Thymus (tissue), 11 donors: ENCODE measurements at regions not wholly inside any gene's neighbourhood (a gene's known extent, or its start where the extent isn't known, plus 50 kb on each side); places are given as distances from the start of the nearest gene placed in this dataset.
"Not testable (repeated sequence)": the region's sequence is repeated elsewhere in the genome, so short reads cannot be mapped to it uniquely, and the experiment has no call there.

Experiments used
- DNase-seq, 9 donors: peaks; one replicate each; pipeline ENCODE4 v3.0.0-alpha.2; 2013; ENCODE audit warnings: low spot score in 9 of 9, low read depth in 6 of 9, missing footprints in 1 of 9
- H3K27ac ChIP-seq, 2 donors: one replicate each; pipeline ENCODE4 v1.5.1; 2013; ENCODE audit warnings: control low read depth in 1 of 2, low read depth in 1 of 2, low read length in 1 of 2, mild to moderate bottlenecking in 1 of 2, moderate library complexity in 1 of 2
- H3K27me3 ChIP-seq, 2 donors: one replicate each; pipeline ENCODE4 v1.5.1; 2013; ENCODE audit warnings: low read length in 1 of 2; ENCODE audit not compliant: control insufficient read depth in 2 of 2, insufficient read depth in 1 of 2
- H3K36me3 ChIP-seq, 2 donors: one replicate each; pipeline ENCODE4 v1.5.1; 2013; ENCODE audit warnings: low read length in 1 of 2, mild to moderate bottlenecking in 1 of 2, moderate library complexity in 1 of 2; ENCODE audit not compliant: control insufficient read depth in 2 of 2, insufficient read depth in 2 of 2
- H3K4me1 ChIP-seq, 2 donors: one replicate each; pipeline ENCODE4 v1.5.1; 2013; ENCODE audit warnings: low read length in 2 of 2; ENCODE audit not compliant: control insufficient read depth in 2 of 2, insufficient read depth in 2 of 2
- H3K4me3 ChIP-seq, 2 donors: one replicate each; pipeline ENCODE4 v1.5.1; 2013; ENCODE audit warnings: low read length in 2 of 2, control low read depth in 1 of 2, mild to moderate bottlenecking in 1 of 2
- H3K9me3 ChIP-seq, 2 donors: one replicate each; pipeline ENCODE4 v1.5.1; 2013; ENCODE audit warnings: low read length in 1 of 2, mild to moderate bottlenecking in 1 of 2; ENCODE audit not compliant: control insufficient read depth in 2 of 2, insufficient read depth in 1 of 2
- WGBS: extraction: QIAGEN DNeasy Blood & Tissue Kit; methylation state at CpG from one replicate; pipeline ENCODE4 v1.1.7; 2013; 5-methylcytosine and 5-hydroxymethylcytosine counted together
- donor health status: healthy.

GRCh38 chr22:25393121-25393805, 171.2 kb upstream of the GRK3 start:
- Histone ChIP-seq H3K4me3 (no peak overlapping the region), H3K9me3 (no peaks in the 10 kb centered on the region), H3K4me1 (peaks cover 10 to 19% of the 10 kb centered on the region in 2 donors), H3K27me3 (no peaks in the 10 kb centered on the region), H3K36me3 (peaks cover 0 to 10% of the 10 kb centered on the region in 2 donors), H3K27ac (no peak overlapping the region)
- 97% methylated on average over 15 of the region's 15 CpGs for WGBS
- DNase-seq = no peak

- 96% methylated on average over 8 of the region's 8 CpGs for WGBS
- H3K27ac ChIP-seq = no peak overlapping the region
- H3K27me3 ChIP-seq = no peaks in the 10 kb centered on the region
- no peaks in the 10 kb centered on the region for H3K9me3 ChIP-seq
- no peak for DNase-seq
- peaks cover 5 to 12% of the 10 kb centered on the region in 2 donors for H3K4me1 ChIP-seq
- H3K4me3 ChIP-seq = no peak overlapping the region
- H3K36me3 ChIP-seq = peaks cover 0 to 10% of the 10 kb centered on the region in 2 donors
These were observed 169.0 kb upstream of the GRK3 start for GRCh38 chr22:25395468-25395867.

GRCh38 chr22:25395915-25396314, 168.6 kb upstream of the GRK3 start:
- Histone ChIP-seq H3K9me3 (no peaks in the 10 kb centered on the region), H3K4me3 (no peak overlapping the region), H3K27ac (no peak overlapping the region), H3K27me3 (no peaks in the 10 kb centered on the region), H3K4me1 (peaks cover 5 to 12% of the 10 kb centered on the region in 2 donors), H3K36me3 (peaks cover 0 to 10% of the 10 kb centered on the region in 2 donors)
- 69% methylated on average over 3 of the region's 3 CpGs for WGBS
- DNase-seq = no peak

GRCh38 chr22:25396615-25397200, 167.8 kb upstream of the GRK3 start:
- 99% methylated on average over 10 of the region's 10 CpGs for WGBS
- H3K27me3 ChIP-seq = no peaks in the 10 kb centered on the region
- no peak overlapping the region for H3K27ac ChIP-seq
- peaks cover 5 to 12% of the 10 kb centered on the region in 2 donors for H3K4me1 ChIP-seq
- no peak overlapping the region for H3K4me3 ChIP-seq
- DNase-seq = no peak
- H3K9me3 ChIP-seq = no peaks in the 10 kb centered on the region
- H3K36me3 ChIP-seq = peaks cover 0 to 10% of the 10 kb centered on the region in 2 donors

DNA sequence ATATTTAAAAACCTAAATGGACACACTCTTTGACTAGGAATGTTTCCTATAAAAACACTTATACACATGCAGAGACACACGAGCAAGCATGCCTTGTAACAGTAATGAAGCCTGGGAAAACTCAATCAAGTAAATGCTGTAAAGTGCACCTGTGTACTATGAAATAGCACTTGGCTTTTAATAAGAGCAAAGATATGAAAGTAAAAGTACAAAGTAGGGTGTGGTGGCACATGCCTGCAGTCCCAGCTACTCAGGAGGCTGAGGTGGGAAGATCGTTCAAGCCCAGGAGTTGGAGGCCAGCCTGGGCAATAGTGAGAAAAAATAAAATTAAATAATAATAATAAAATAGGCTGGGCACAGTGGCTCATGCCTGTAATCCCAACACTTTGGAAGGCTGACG, 166.9 kb upstream of the GRK3 start:
- Histone ChIP-seq H3K9me3 (no peaks in the 10 kb centered on the region), H3K4me3 (no peak overlapping the region), H3K36me3 (peaks cover 0 to 5% of the 10 kb centered on the region in 2 donors), H3K27ac (no peak overlapping the region), H3K27me3 (peaks cover 0 to 3% of the 10 kb centered on the region in 2 donors), H3K4me1 (peaks cover 8 to 18% of the 10 kb centered on the region in 2 donors)
- 80% methylated on average over 3 of the region's 3 CpGs for WGBS
- DNase-seq = no peak

GRCh38 chr22:25398591-25399062, 165.8 kb upstream of the GRK3 start:
- 67% methylated on average over 6 of the region's 6 CpGs for WGBS
- H3K9me3 ChIP-seq = not testable (repeated sequence)
- peaks cover 17 to 26% of the 10 kb centered on the region in 2 donors for H3K4me1 ChIP-seq

DNA sequence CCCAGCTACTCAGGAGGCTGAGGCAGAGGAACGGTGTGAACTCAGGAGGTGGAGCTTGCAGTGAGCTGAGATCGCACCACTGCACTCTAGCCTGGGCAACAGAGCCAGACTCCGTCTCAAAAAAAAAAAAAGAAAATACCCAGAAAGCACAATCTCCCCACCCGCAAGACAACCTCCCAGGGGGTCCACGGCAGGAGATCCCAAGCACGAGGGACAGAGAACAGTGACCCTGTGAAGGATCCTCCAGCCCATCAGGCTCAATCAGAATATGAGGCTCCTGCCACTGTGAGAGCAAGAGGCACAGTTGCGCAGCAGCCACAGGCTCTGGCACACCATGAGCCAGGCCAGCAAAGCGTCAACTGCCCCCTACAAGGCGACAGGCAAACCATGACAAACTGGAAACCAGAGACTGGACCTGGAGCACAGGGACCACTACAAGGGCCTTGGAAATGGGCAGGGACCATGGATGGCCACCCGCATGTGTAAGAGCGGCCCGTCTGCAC, 164.8 kb upstream of the GRK3 start:
- H3K9me3 ChIP-seq = no peaks in the 10 kb centered on the region
- DNase-seq = no peak
- H3K4me3 ChIP-seq = no peak overlapping the region
- peaks cover 24 to 33% of the 10 kb centered on the region in 2 donors for H3K4me1 ChIP-seq
- no peaks in the 10 kb centered on the region for H3K36me3 ChIP-seq
- over 99% methylated on average over 12 of the region's 12 CpGs for WGBS
- peaks cover 0 to 19% of the 10 kb centered on the region in 2 donors for H3K27me3 ChIP-seq
- H3K27ac ChIP-seq = no peak overlapping the region

More at GRCh38 chr22:25398591-25399062, 165.8 kb upstream of the GRK3 start:
- not testable (repeated sequence) for H3K27me3 ChIP-seq, H3K36me3 ChIP-seq, DNase-seq, H3K4me3 ChIP-seq, H3K27ac ChIP-seq

- Histone ChIP-seq H3K9me3 (no peaks in the 10 kb centered on the region), H3K27me3 (peaks cover 0 to 33% of the 10 kb centered on the region in 2 donors), H3K4me1 (peaks cover 23 to 33% of the 10 kb centered on the region in 2 donors), H3K36me3 (no peaks in the 10 kb centered on the region), H3K4me3 (no peak overlapping the region), H3K27ac (no peak overlapping the region)
- 86% methylated on average over 6 of the region's 6 CpGs for WGBS
- DNase-seq = no peak
These were observed 162.3 kb upstream of the GRK3 start for GRCh38 chr22:25402160-25402500.

DNA sequence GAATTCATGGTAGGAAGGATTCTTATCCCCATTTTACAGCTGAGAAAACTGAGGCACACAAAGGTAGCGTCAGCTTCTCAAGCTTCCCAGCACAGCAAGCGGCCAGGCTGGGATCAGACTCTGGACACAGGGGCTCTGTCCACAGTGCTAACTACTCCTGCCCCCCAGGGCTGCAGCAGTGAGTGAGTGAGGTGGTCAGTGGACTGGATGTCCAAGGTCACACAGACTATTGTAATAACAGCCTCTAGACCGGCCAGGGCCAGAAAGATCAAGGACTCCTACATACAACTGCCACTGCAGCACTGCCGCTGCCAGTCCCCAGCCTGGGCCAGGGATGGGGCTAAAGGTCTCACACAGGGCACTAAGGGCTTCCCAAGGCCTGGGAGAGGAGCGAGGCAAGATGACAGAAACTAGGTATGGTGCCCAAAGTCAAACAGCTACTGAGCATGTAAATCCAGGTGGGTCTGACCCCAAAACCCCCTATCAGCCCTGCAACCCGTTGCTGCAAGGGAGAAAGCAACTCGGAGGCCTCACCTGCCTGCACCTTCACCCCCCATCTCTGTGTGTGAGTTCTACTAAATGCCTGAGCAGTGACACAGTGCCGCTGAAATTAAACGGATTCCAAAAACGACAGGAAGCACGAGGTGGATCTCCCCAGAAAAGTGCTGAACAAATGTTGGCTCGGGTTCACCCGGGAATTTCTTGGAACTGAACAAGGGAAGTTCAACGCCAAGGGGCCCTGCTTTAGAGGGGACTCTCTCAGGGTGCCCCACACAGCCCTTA, 161.8 kb upstream of the GRK3 start:
- H3K36me3 ChIP-seq = no peaks in the 10 kb centered on the region
- DNase-seq = no peak
- no peaks in the 10 kb centered on the region for H3K9me3 ChIP-seq
- H3K4me1 ChIP-seq = peaks cover 23 to 33% of the 10 kb centered on the region in 2 donors
- H3K27me3 ChIP-seq = peaks cover 0 to 35% of the 10 kb centered on the region in 2 donors
- WGBS = 48% methylated on average over 14 of the region's 14 CpGs
- peak overlapping the region in 1 of 2 donors; percentile 60 for H3K27ac ChIP-seq
- no peak overlapping the region for H3K4me3 ChIP-seq
